ENCODE measurements at regions not wholly inside any gene's neighbourhood (a gene's known extent, or its start where the extent isn't known, plus 50 kb on each side); places are given as distances from the start of the nearest gene placed in this dataset.

DNA sequence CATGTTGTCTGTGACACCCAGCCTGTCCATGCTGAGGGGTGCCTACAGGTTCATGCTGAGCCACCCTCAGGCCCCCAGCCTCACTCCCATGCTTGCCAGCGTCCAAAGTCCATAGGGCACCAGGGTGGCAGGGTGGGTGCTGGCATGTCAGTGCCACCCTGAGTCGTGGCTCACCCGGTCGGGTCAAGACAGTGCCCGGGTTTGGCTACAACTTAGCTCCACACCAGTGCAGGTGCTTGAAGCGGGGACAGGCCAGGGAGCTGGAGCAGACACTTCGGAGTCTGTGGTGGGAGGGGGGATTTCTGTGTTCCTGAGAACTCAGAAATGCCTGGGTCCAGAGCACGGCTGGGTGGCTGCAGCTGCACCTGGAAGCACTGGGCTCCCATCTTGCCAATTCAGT lies 579.2 kb upstream of the FAM174A start:
- TF ChIP-seq, protein P1, sequence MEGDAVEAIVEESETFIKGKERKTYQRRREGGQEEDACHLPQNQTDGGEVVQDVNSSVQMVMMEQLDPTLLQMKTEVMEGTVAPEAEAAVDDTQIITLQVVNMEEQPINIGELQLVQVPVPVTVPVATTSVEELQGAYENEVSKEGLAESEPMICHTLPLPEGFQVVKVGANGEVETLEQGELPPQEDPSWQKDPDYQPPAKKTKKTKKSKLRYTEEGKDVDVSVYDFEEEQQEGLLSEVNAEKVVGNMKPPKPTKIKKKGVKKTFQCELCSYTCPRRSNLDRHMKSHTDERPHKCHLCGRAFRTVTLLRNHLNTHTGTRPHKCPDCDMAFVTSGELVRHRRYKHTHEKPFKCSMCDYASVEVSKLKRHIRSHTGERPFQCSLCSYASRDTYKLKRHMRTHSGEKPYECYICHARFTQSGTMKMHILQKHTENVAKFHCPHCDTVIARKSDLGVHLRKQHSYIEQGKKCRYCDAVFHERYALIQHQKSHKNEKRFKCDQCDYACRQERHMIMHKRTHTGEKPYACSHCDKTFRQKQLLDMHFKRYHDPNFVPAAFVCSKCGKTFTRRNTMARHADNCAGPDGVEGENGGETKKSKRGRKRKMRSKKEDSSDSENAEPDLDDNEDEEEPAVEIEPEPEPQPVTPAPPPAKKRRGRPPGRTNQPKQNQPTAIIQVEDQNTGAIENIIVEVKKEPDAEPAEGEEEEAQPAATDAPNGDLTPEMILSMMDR (IDR thresholded peaks at IDR 0.05; ENCODE audit: borderline replicate concordance, extremely low read depth, low read length, poor library complexity, severe bottlenecking): no peak
- no peak for TF ChIP-seq EZH2 (IDR thresholded peaks at IDR 0.05; ENCODE audit: borderline replicate concordance, low read depth, low read length, severe bottlenecking)
